ENCODE measurements at regions not wholly inside any gene's neighbourhood (a gene's known extent, or its start where the extent isn't known, plus 50 kb on each side); places are given as distances from the start of the nearest gene placed in this dataset.
"Not testable (repeated sequence)": the region's sequence is repeated elsewhere in the genome, so short reads cannot be mapped to it uniquely, and the experiment has no call there.

GRCh38 chr9:22225856-22226255 is 216.8 kb upstream of the CDKN2B start:
- not testable (repeated sequence) for DNase-seq (ENCODE audit: low spot score)

GRCh38 chr9:22227986-22228385 is 218.6 kb upstream of the DMRTA1 start:
- DNase-seq (ENCODE audit: low spot score): no peak

DNA sequence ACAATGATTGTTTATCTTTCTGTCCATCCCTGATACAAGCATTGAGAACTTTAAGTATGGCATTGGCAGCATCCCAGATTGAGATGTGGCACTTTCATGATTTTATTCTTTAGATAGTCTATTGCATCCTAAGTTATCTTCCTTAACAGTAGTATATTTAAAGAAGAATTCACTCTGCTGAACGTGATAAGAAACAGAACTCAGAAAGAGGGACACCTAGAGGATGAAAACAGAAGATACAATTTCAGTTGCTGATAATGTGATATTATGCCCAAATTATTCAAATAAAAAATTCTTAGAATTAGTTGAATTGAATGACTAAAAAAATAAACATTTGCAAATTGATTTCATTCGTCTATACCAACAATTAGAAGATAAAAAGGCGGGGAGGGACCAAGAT is 218.1 kb upstream of the DMRTA1 start:
- no peak for DNase-seq (ENCODE audit: low spot score)

GRCh38 chr9:22229069-22229468 is 217.6 kb upstream of the DMRTA1 start:
- no peak for DNase-seq (ENCODE audit: low spot score)

- DNase-seq (ENCODE audit: low spot score): not testable (repeated sequence)
Measured at GRCh38 chr9:22231309-22231708, 215.3 kb upstream of the DMRTA1 start.

- DNase-seq (ENCODE audit: low spot score): no peak
Measured at GRCh38 chr9:22232971-22233370, 213.7 kb upstream of the DMRTA1 start.

GRCh38 chr9:22237497-22238363 is 208.9 kb upstream of the DMRTA1 start:
- no peak for DNase-seq (ENCODE audit: low spot score)

- no peak for DNase-seq (ENCODE audit: low spot score)
Measured at GRCh38 chr9:22238809-22239684, 207.6 kb upstream of the DMRTA1 start.

DNA sequence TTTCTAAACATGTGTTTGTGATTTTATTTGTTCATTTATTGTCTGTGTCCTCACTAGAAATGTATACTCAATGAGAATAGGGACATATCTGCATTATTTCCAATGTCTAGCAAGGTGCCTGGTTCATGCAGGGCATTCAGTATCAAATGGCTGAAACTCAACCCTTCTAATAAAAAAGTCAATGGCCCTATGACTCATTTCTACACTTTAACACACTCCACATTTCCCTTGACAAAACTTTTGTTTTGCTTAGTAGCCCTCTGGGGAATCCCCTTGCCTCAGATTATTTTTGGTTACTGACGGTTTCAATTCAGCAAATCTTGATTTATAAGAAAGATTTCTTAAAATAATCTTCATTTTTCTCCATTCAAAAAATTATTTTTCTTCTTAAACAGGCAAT is 206.0 kb upstream of the DMRTA1 start:
- no peak for DNase-seq (ENCODE audit: low spot score)

DNA sequence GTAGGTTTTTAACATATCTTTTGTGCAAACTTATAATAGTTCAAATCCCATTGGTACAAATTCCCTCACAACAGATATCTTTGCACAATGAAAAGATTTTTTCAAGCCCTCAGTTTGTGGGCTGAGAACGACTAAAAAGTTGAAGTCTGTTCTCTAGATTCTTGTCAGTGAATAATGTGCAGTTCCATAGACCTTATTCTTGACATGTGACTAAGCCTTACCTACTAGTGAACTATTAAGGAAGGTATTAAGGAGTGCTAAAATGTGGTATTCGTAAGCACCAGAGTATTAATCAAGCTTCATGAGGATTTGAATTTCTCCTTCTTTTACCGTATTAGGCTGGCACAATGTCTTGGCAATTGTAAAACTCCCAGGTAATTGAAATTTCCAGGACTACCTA is 205.6 kb upstream of the DMRTA1 start:
- DNase-seq (ENCODE audit: low spot score): no peak

DNA sequence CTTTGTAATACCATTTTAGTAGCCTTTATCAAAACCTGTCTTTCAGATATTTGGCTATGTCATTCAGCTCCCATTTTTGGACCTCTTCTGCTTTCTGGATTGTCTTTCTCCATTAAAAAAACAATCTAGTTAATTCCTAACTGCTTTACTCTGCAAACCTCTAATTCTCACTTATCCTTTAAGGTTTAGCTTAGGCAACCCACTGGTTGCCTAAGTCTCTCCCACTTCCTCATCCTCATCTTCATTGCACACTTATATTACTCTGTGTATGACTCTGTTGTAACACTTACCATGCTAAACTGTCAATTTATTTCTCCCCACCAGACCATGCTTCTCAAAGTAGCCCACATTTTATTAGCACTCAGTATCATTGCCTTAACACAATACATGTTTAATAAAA is 205.0 kb upstream of the DMRTA1 start:
- DNase-seq (ENCODE audit: low spot score): no peak

GRCh38 chr9:22244139-22245011 is 202.2 kb upstream of the DMRTA1 start:
- peak; percentile 33 for DNase-seq (ENCODE audit: low spot score)

DNA sequence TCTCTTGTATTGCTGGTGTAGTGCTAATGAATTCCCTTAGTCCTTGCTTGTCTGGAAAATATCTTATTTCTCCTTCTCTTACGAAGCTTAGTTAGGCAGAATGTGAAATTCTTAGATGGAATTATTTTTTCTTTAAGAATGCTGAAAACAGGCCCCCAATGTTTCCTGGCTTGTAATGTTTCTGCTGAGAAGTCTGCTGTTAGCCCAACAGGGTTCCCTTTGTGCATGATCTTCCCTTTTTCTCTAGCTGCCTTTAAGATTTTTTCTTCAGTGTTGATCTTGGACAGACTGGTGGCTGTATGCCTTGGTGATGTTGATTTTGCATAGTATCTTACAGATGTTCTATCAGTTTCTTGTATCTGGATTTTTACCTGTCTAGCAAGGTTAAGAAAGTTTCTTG is 191.3 kb upstream of the DMRTA1 start:
- no peak for DNase-seq (ENCODE audit: low spot score)

GRCh38 chr9:22256381-22256780 is 190.2 kb upstream of the DMRTA1 start:
- DNase-seq (ENCODE audit: low spot score): no peak

DNA sequence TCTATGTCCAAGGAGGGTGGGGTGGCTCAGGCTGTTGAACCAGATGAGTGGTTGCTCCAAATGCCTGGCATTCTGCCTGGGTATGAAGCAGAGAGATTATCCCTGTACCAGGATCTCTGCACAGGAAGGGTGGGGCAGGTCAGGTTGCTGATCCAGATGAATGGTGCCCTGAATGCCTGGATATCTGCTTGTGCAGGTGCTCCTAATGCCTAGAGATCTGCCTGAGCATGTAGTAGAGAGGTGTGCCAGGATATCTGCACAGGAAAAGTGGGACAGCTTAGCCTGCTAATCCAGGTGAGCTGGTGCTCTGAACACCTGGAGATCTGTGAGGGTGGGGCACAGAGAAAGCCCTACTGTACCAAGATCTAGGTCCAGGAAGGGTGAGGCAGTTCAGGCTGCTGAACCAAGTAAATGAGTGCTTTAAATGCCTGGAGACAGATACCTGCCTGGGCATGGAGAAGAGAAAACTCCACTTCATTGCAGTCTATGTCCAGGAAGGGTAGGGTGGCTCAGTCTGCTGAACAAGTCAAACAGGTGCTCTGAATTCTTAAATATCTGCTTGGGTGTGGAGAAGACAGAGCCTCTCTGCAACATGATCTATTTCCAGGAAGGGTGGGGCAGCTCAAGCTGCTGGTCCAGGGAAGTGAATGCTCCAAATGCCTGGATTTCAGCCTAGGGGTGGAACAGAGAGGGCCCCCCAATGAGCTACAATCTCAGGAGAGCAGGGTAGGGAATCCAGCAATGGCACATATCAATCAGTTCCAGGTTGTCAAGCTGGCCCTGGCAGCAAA is 189.4 kb upstream of the DMRTA1 start:
- DNase-seq (ENCODE audit: low spot score): no peak

DNA sequence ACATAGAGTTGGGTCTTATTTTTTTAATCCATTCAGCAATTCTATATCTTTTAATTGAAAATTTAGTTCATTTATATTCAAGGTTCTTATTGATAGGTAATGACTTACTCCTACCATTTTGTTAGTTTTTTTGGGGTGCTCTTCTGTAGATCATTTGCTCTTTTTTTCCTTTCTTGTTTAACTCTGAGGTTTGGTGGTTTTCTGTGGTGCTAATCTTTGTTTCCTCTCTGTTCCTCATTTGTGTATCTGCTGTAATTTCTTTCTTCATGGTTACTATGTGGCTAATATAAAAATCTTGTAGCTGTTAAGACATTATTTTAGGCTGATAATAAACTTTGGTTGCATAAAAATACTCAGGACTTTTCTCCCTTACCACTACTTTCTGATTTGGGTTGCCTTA is 181.6 kb upstream of the DMRTA1 start:
- no peak for DNase-seq (ENCODE audit: low spot score)

DNA sequence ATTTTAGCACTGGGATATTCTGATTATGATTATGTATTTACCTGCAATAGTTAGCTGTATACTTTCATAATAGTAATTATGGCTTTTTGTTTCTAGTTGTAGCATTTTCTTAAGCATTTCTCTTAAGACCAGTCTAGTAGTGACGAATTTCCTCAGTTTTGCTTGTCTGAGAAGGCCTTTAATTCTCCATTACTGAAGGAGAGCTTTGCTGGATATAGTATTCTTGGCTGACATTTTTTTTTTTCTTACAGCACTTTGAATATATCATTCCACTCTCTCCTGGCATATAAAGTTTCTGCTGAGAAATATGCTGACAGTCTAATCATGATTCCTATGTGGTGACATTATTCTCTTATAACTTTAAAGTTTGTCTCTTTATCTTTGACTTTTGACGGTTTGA is 181.1 kb upstream of the DMRTA1 start:
- DNase-seq (ENCODE audit: low spot score): no peak

- DNase-seq (ENCODE audit: low spot score): no peak
Measured at GRCh38 chr9:22274477-22274876, 172.1 kb upstream of the DMRTA1 start.

- DNase-seq (ENCODE audit: low spot score): no peak
Measured at GRCh38 chr9:22278426-22278825, 168.2 kb upstream of the DMRTA1 start.

GRCh38 chr9:22279636-22280035 is 167.0 kb upstream of the DMRTA1 start:
- no peak for DNase-seq (ENCODE audit: low spot score)

DNA sequence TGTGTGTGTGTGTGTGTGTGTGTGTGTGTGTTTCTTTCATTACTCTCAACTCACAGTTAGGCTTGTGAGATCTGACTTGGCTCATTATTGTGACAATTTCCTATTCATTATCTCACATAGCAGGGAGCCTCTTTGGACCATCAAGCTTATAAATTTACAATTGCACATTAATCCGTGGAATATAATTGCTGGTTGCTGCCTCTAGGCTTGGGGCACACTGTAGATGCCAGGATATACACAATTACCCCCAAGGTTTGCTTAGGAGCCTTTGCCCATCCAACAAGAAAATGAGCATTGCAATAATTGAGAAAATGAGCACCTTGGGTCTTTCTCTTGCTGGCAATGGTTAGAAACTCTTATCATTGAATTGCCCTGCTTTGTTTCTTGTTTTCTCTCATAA is 161.6 kb upstream of the DMRTA1 start:
- DNase-seq (ENCODE audit: low spot score): no peak
